HG02981 (cell line): ENCODE measurements at regions not wholly inside any gene's neighbourhood (a gene's known extent, or its start where the extent isn't known, plus 50 kb on each side); places are given as distances from the start of the nearest gene placed in this dataset.

ENCODE experiments used
- ATAC-seq: cut with Tn5 transposase; IDR thresholded peaks from one replicate; pipeline ENCODE4 v1.9.1; 2021; ENCODE audit warnings: mild to moderate bottlenecking, moderate library complexity; ENCODE audit not compliant: unreplicated experiment

DNA sequence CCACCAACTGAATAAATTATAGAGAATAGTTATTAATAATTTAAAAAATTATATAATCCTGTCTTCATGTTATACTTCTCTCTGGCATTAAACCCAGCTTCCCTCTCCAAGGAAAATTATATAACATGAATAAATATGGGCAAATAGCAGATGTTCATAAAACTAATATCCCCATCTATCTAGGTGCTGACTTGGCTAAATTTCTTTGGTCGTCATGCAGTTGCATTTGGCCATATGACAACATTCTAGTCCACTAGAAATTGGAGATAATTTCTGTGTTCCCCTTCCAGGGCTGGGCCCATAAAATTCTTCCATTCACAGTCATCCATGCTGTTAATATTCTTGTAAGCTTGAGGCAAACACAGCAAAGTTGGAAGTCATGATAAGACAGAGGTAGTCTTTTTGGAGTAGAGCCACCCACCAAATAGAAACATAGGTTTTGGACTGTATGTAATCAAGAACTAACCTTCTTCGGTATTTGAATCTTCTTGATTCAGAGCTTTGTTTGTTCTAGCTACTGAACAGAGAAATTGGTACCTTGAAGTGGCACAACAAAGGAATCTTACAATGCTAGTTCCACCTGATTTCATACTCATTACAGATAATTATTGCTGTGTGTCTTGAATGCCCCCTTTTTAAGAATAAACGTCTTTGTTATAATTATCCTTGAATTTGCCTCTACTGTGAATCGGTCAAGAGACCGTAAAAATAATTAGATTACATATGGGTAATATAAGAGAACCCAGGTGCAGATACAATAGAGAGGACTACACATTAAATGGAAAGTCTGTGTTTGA is 678.5 kb upstream of the PCDH20 start:
- no peak for ATAC-seq

DNA sequence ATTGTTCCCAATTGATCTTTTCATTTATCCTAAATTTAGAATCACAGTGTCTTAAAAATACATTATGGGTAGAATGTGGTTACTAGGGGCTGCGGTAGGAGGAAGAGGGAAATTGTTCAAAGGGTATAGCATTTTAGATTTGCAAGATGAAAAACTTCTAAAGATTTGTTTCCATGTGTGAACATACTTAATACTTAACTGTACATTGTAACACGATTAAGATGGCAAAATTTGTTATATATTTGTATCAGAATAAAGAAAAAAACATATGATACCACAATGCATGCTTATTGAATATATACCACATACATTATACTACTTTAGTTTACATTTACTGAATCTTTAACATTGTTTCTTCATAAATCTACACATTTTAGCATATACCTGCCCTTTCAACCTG is 677.3 kb upstream of the PCDH20 start:
- no peak for ATAC-seq

DNA sequence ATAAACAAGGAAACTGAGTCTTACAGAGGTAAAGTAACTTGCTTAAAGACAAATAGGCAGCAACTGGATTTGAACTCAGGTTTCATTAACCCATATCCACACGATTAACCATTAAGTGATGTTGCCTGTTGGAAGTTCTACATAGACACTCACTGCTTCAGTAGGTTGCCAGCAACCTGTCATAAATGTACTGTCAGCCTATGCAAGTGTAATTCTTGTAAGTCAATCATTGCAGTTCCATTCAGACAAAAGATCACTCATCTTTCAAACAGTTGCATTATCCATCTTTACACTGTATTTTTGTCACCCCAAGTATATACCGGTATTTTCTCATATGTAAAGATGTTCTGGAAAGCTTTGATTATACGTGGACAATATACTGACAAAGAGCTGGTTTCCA is 676.9 kb upstream of the PCDH20 start:
- ATAC-seq, result no peak

- ATAC-seq, result no peak
Observed at GRCh38 chr13:62088165-62088564, 672.5 kb upstream of the PCDH20 start.

DNA sequence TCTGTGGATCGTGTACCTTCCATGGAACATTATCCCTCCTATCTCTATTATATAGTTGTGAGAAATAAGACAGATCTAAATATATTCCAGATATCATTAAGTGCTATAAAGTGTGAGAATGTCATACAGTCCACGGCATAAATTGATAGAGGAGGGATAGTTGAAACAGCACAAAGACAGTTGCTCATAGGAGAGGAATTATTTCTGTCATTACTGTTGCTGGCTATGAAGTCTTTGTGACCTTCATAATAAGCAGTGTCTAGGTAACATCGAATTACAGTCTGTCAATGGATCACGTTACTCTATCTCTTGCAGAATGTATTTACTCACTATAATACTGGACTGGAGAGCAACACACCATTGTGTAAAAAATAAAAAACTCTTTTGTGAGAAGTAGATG is 671.5 kb upstream of the PCDH20 start:
- no peak for ATAC-seq

DNA sequence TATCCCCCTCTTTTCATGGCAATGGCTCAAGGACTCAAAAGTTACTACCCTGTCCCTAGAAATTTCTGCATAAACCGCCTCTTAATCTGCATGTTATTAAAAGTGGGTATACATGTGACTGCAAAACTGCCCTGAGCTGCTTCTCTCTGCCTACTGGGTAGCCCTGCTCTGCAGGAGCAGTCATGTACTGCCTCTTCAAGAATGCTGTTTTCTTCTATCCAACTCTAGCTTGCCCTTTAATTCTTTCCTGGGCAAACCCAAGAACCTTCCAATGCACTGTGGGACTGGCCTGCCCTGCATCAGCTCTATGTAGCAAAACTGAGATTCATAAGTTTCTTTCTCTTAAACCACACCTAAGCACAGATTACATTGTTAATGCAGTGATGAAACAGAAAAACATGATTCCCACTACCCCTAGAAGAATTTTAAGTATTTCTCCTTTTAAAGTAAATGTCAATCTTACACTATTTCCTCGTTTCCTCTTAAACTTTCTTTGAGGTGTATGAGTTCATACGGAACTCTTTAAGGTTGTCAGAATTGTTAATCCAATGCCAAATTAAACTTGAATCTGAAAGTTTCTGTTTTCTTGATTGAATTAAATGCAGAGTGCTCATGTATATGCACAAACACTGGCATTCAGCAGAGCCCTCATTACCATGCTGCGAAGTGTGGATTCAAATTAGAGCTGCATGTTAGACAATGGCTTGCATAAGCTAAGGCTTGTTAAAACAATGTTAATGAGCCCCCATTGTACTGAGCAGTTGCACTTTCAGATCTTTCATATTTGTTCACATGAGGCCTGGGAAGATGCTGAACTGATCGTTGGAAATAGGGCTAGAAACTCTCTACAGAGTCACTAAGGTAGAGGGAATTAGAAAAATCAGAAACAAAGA is 669.9 kb upstream of the PCDH20 start:
- no peak for ATAC-seq

- no peak for ATAC-seq
Observed at GRCh38 chr13:62084728-62085127, 669.1 kb upstream of the PCDH20 start.

DNA sequence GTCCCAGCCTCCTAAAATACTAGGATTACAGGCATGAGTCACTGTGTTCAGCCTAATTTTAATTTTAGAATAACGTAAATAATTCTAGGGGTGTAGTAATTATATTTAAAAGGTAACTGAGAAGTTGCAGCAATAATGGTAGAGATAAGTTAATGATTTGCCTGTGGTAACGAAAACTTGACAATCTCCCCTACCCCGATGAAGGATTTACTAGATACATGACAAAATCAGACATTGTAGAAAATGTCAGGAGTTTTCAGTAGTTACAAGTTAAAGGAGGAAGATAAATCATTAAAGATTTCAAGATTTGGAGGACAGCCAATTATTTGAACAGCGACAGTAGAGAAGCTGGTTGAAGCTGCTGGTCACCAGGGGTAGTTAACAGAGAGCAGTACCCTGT is 652.2 kb upstream of the PCDH20 start:
- ATAC-seq, result no peak

- ATAC-seq, result no peak
Observed at GRCh38 chr13:62065016-62065415, 649.4 kb upstream of the PCDH20 start.

GRCh38 chr13:62061751-62062150 is 646.1 kb upstream of the PCDH20 start:
- no peak for ATAC-seq

DNA sequence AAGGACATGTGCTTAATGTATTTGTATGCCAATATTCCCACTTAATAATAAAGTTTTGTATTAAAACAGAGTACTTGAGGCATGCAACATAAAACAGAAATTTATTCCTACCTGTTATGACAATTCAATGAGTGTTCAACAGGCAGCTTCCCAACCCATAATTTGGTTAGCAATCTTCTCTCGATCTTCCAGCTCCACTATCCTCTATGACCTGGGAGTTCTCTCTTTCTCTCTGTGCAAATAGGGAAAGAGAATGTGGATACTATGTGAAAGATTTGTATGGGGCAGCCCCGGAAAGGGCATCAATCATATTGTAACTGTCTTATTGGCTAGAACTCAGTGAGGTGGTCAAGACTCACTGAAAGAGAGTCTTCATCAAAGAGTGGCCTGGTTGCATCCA is 644.9 kb upstream of the PCDH20 start:
- no peak for ATAC-seq

GRCh38 chr13:62057286-62057685 is 641.6 kb upstream of the PCDH20 start:
- no peak for ATAC-seq

GRCh38 chr13:62049992-62050391 is 634.3 kb upstream of the PCDH20 start:
- no peak for ATAC-seq

DNA sequence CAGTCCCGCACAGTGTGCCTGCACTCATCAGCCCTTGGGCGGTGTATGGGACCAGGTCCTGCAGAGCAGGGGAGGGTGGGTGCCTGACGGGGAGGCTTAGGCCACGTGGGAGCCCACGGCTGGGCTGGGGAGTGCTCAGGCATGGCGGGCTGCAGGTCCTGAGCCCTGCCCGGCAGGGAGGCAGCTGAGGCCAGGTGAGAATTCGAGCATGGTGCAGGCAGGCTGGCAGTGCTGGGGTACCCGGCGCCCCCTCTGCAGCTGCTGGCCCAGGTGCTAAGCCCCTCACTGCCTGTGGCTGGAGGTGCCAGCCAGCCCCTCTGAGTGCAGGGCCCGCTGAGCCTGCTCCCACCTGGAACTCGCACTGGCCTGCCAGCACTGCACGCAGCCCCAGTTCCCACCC is 630.9 kb upstream of the PCDH20 start:
- no peak for ATAC-seq

DNA sequence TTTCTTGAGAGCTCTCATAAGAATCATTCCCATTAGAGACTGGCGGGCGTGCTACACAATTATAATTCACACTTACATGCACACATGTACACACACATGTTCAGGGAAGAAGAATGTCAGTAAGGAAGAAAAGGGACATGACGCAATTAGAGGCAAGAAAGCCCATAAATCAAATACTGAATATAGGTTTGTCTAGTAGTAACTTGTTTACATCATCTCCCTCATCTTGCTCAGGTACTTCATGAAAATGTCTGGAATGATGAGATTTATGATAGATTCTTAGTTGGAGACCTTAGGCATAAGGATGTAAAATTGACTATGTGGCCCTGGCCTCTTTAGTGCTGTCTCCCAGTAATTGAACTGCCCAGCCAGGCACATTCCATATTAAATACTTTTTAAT is 628.0 kb upstream of the PCDH20 start:
- ATAC-seq, result no peak

DNA sequence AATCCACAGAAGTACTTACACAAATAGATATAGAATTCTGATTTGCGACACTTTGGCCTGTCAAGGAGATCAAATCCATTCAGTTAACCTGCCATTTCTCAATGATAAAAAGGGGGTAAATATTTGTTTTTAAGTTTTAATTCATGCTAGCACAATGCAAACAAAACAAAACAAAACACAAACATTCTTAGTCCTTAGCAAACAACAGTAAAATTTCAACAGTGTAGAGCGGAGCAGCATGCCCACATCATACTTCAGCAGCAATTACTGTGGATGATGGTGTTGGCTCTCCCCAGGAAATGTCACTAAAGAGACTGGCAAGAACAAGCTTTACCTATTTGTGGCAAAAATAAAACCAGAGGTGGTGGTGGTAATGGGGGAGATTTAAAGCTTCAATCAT is 625.2 kb upstream of the PCDH20 start:
- no peak for ATAC-seq

GRCh38 chr13:62040078-62040477 is 624.4 kb upstream of the PCDH20 start:
- ATAC-seq, result no peak

GRCh38 chr13:62038214-62038613 is 622.6 kb upstream of the PCDH20 start:
- ATAC-seq, result no peak

GRCh38 chr13:62035981-62036380 is 620.3 kb upstream of the PCDH20 start:
- ATAC-seq, result no peak

DNA sequence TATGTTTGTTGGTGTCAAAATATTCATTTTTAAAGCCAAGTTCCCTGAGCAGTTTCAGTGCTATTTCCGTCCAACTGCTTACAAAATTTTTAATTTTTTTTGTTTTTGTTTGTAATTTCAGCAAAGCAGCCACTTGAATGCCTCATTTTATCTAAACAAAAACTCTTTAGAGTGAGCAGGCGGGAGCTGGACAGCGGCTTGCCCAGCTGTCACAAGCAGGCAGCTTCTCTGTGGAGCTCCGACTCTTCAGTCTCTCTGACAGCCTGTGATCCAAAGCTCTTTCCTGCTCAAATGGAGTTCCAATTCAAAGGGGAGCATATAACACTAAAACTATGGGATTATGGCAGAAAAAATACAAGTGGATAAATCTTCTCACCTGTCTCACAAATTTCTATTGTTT is 618.3 kb upstream of the PCDH20 start:
- no peak for ATAC-seq

- ATAC-seq, result no peak
Observed at GRCh38 chr13:62022369-62022768, 606.7 kb upstream of the PCDH20 start.

DNA sequence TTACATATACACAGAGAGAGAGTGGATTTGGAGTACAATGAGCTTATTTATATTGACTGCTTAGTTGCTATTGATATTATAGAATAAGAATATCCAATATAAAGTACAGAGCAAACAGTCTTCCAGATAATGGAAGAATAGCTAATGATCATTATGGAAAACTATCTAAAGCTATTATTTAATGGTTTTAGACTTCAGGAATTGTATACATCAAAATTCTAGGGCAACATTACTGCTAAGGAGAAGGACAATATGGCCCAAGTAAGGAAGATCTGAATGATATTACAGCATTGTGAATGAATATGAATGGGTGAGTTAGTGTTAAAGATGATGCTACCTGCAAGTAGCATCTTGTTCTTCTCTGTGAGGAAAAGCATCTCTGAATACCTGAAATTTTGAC is 604.2 kb upstream of the PCDH20 start:
- no peak for ATAC-seq
